Heart left ventricle (tissue), 16 donors: ENCODE measurements at regions not wholly inside any gene's neighbourhood (a gene's known extent, or its start where the extent isn't known, plus 50 kb on each side); places are given as distances from the start of the nearest gene placed in this dataset.

Experiments
- ATAC-seq, 4 donors: fragments of 200-7000 bp; cut with Tn5 transposase; one replicate each; pipeline ENCODE4 v1.9.1; 2020 to 2022; ENCODE audit warnings: moderate library complexity in 4 of 4, mild to moderate bottlenecking in 3 of 4, moderate number of reproducible peaks in 1 of 4
- DNase-seq, 5 donors: peaks; one replicate each; pipeline ENCODE4 v3.0.0-alpha.2; 2020
- H3K27ac ChIP-seq, 12 donors: fragments of 200-600 bp; sonication (generic) in 4 of 12; one replicate each; pipeline versions ENCODE4 v1.5.0 to v1.8.0; 2016 to 2022; ENCODE audit warnings: mild to moderate bottlenecking in 2 of 12
- H3K27me3 ChIP-seq, 9 donors: fragments of 200-600 bp; sonication (generic) in 2 of 9; one replicate each; pipeline versions ENCODE4 v1.5.1 to v1.8.0; 2016 to 2022; ENCODE audit warnings: mild to moderate bottlenecking in 3 of 9
- H3K36me3 ChIP-seq, 9 donors: fragments of 200-600 bp; sonication (generic) in 2 of 9; one replicate each; pipeline versions ENCODE4 v1.5.0 to v1.8.0; 2018 to 2022; ENCODE audit warnings: mild to moderate bottlenecking in 2 of 9
- H3K4me1 ChIP-seq, 12 donors: fragments of 200-600 bp; sonication (generic) in 4 of 12; one replicate each; pipeline versions ENCODE4 v1.5.0 to v1.8.0; 2016 to 2022; ENCODE audit warnings: mild to moderate bottlenecking in 3 of 12
- H3K4me3 ChIP-seq, 12 donors: fragments of 200-600 bp; sonication (generic) in 4 of 12; one replicate each; pipeline versions ENCODE4 v1.5.0 to v1.8.0; 2017 to 2022; ENCODE audit warnings: mild to moderate bottlenecking in 9 of 12, moderate library complexity in 4 of 12
- H3K9me3 ChIP-seq, 12 donors: fragments of 200-600 bp; sonication (generic) in 4 of 12; one replicate each; pipeline versions ENCODE4 v1.5.0 to v1.8.0; 2016 to 2022; ENCODE audit warnings: mild to moderate bottlenecking in 1 of 12
- CTCF ChIP-seq, 12 donors: fragments of 200-600 bp; sonication (generic) in 4 of 12; IDR thresholded peaks; one replicate each; pipeline versions ENCODE4 v1.5.0 to v1.8.0; 2018 to 2022; ENCODE audit warnings: antibody characterized with exemption in 12 of 12, mild to moderate bottlenecking in 5 of 12
- POLR2A ChIP-seq, 2 donors: fragments of 450-650 bp; IDR thresholded peaks; one replicate each; pipeline ENCODE4 v1.6.1; 2017; ENCODE audit warnings: antibody characterized with exemption in 2 of 2, mild to moderate bottlenecking in 2 of 2, moderate library complexity in 2 of 2
- WGBS, 4 donors: extraction: QIAGEN DNeasy Blood & Tissue Kit in 2 of 4; methylation state at CpG; one replicate each; pipeline versions ENCODE4 v1.1.5 to v1.1.7; 2013 to 2018; 5-methylcytosine and 5-hydroxymethylcytosine counted together
- intact Hi-C, 10 donors: fragments of 100-400 bp; cut with DNase I; formaldehyde crosslinking; loops; one replicate each; pipeline versions ENCODE4 v1.11.1 to v1.14.2; 2022
- donor health status: ischemic (EF 13 %, LVEDD 7.1; RV severe dilation, severe dysfunction).
- donor health status: healthy with polysubstance abuse.
- donor health status: DM: no; HTN: yes; CAD: no.
- donor health status: DM: no; HTN: no; CAD: no.
- donor health status: ischemic (EF 25% LVEDD 6.9; RV normal size, moderate dysfunction).
- donor health status: ischemic (EF 25% LVEDD 5.7; RV mildly dilated, moderate dysfunction).
- donor health status: healthy.
- donor health status: DM: yes; HTN: yes; CAD: no.
- donor health status: ischemic (EF 35%, LVEDD 5.7; RV mildly dilated, moderate dysfunction).
- donor health status: nonischemic (EF 11% LVEDD 7.7; RV severe dilation, severe dysfunction).
- donor health status: DM: yes; HTN: yes; CAD: no.
- donor health status: PGD.
- donor health status: ischemic (EF 29% LVEDD 5.4; RV normal size, mild dysfunction).
- donor health status: nonischemic (EF 23%, LVEDD 6.1; RV moderate dilation, normal function).

GRCh38 chr6:14584450-14584849 is 466.9 kb downstream of the CD83 start:
- no peak overlapping the region for H3K4me3 ChIP-seq
- no peaks in the 10 kb centered on the region for H3K36me3 ChIP-seq
- no peaks in the 10 kb centered on the region for H3K9me3 ChIP-seq
- intact Hi-C loops: loop anchor here in 1 of 10 donors (10.0 kb wide), 2 partner anchors 300 to 370 kb away; no protein-coding TSS in a partner anchor
- no peak overlapping the region for H3K27ac ChIP-seq
- H3K27me3 ChIP-seq: no peaks in the 10 kb centered on the region
- peaks cover 0 to 10% (median 0%) of the 10 kb centered on the region in 12 donors for H3K4me1 ChIP-seq
- DNase-seq (no peak), ATAC-seq (peak in 2 of 4 donors; percentile 36 to 58)
- no peak for TF ChIP-seq POLR2A (IDR thresholded peaks at IDR 0.05)
- peak in 10 of 12 donors; percentile 13 to 40 (median 22) for TF ChIP-seq CTCF (IDR thresholded peaks at IDR 0.05)
- WGBS, 4 donors: 55 to 83% (median 68%) methylated on average over 5 of the region's 5 CpGs

- H3K4me3 ChIP-seq: no peak overlapping the region
- WGBS, 4 donors: 80 to 95% (median 89%) methylated on average over 1 of the region's 1 CpG
Measured at GRCh38 chr6:14585689-14586088, 468.1 kb downstream of the CD83 start.

GRCh38 chr6:14589175-14589574 is 471.6 kb downstream of the CD83 start:
- WGBS, 4 donors: 77 to 82% (median 80%) methylated on average over 6 of the region's 6 CpGs

More at GRCh38 chr6:14585689-14586088, 468.1 kb downstream of the CD83 start:
- Histone ChIP-seq H3K27ac (no peak overlapping the region), H3K36me3 (no peaks in the 10 kb centered on the region), H3K27me3 (no peaks in the 10 kb centered on the region), H3K9me3 (no peaks in the 10 kb centered on the region), H3K4me1 (peaks cover 0 to 10% (median 0%) of the 10 kb centered on the region in 12 donors)
- no peak for TF ChIP-seq POLR2A (IDR thresholded peaks at IDR 0.05)
- no peak for TF ChIP-seq CTCF (IDR thresholded peaks at IDR 0.05)
- intact Hi-C loops: loop anchor here in 1 of 10 donors (10.0 kb wide), 2 partner anchors 301 to 371 kb away; no protein-coding TSS in a partner anchor
- DNase-seq: no peak
- ATAC-seq: peak in 1 of 4 donors; percentile 61

GRCh38 chr6:14590586-14590985 is 473.0 kb downstream of the CD83 start:
- 57 to 63% (median 62%) methylated on average over 6 of the region's 6 CpGs for WGBS, 4 donors
- intact Hi-C loops: no loop called here
- DNase-seq: no peak
- TF ChIP-seq CTCF (IDR thresholded peaks at IDR 0.05) (no peak), POLR2A (IDR thresholded peaks at IDR 0.05) (no peak)
- no peak overlapping the region for H3K4me3 ChIP-seq
- no peak overlapping the region for H3K27ac ChIP-seq
- no peaks in the 10 kb centered on the region for H3K27me3 ChIP-seq
- ATAC-seq: no peak
- no peaks in the 10 kb centered on the region for H3K36me3 ChIP-seq
- H3K9me3 ChIP-seq: no peaks in the 10 kb centered on the region
- peaks cover 0 to 10% (median 0%) of the 10 kb centered on the region in 12 donors for H3K4me1 ChIP-seq

More at GRCh38 chr6:14589175-14589574, 471.6 kb downstream of the CD83 start:
- Histone ChIP-seq H3K27ac (no peak overlapping the region), H3K36me3 (no peaks in the 10 kb centered on the region), H3K27me3 (no peaks in the 10 kb centered on the region), H3K4me3 (no peak overlapping the region), H3K4me1 (peaks cover 0 to 10% (median 0%) of the 10 kb centered on the region in 12 donors), H3K9me3 (no peaks in the 10 kb centered on the region)
- no peak for ATAC-seq
- TF ChIP-seq CTCF (IDR thresholded peaks at IDR 0.05) (no peak), POLR2A (IDR thresholded peaks at IDR 0.05) (no peak)
- DNase-seq: no peak
- intact Hi-C loops: loop anchor here in 1 of 10 donors (10.0 kb wide), 2 partner anchors 304 to 374 kb away; no protein-coding TSS in a partner anchor
